ENCODE measurements at regions not wholly inside any gene's neighbourhood (a gene's known extent, or its start where the extent isn't known, plus 50 kb on each side); places are given as distances from the start of the nearest gene placed in this dataset.
"Not testable (repeated sequence)": the region's sequence is repeated elsewhere in the genome, so short reads cannot be mapped to it uniquely, and the experiment has no call there.

DNA sequence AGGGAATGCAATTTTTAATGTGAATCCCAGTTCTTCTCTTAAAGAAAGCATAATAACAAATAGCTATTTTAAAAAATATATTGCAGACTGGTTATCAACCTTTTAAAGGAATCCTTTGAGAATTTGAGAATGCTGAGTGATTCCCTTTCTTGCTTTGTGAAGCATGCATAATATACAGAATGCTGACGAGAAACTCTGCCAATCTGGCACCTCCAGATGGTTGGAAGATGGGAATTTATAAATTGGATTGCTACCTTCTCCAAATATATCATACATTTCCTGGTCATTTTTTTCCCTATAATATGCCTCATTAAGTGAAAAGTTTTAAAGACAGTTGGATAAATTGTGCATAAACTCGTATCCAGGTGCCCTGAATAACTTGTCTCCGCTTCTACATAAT, 333.9 kb upstream of the ARPP21 start:
- DNase-seq (ENCODE audit: low spot score), result no peak
- TF ChIP-seq, protein P1, sequence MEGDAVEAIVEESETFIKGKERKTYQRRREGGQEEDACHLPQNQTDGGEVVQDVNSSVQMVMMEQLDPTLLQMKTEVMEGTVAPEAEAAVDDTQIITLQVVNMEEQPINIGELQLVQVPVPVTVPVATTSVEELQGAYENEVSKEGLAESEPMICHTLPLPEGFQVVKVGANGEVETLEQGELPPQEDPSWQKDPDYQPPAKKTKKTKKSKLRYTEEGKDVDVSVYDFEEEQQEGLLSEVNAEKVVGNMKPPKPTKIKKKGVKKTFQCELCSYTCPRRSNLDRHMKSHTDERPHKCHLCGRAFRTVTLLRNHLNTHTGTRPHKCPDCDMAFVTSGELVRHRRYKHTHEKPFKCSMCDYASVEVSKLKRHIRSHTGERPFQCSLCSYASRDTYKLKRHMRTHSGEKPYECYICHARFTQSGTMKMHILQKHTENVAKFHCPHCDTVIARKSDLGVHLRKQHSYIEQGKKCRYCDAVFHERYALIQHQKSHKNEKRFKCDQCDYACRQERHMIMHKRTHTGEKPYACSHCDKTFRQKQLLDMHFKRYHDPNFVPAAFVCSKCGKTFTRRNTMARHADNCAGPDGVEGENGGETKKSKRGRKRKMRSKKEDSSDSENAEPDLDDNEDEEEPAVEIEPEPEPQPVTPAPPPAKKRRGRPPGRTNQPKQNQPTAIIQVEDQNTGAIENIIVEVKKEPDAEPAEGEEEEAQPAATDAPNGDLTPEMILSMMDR (IDR thresholded peaks at IDR 0.05), result no peak
- Histone ChIP-seq H3K4me3 (no peak overlapping the region), H3K27ac (no peak overlapping the region)

DNA sequence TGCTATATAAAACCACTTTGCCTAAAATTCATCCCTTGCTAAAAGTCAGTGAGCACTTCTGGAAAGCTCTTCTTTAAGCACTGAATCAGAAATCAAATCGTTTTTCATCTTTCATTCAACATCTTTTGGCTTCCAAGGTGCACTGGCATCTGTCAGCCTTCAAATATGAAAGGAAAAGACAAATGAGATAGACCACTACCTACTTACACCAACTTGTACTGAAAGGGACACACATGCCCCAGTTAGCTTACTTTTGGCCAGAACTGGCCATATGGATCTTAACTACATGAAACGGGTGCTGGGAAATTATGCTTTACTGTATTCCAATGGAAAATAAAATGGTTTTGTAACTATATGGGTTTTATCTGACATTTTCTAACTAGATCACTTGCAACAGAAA, 332.0 kb upstream of the ARPP21 start:
- H3K4me3 ChIP-seq, result no peak overlapping the region
- no peak overlapping the region for H3K27ac ChIP-seq
- DNase-seq (ENCODE audit: low spot score), result no peak
- TF ChIP-seq, protein P1 (IDR thresholded peaks at IDR 0.05), result no peak

GRCh38 chr3:35316841-35317240, 322.5 kb upstream of the ARPP21 start:
- not testable (repeated sequence) for DNase-seq (ENCODE audit: low spot score); H3K27ac ChIP-seq; H3K4me3 ChIP-seq

DNA sequence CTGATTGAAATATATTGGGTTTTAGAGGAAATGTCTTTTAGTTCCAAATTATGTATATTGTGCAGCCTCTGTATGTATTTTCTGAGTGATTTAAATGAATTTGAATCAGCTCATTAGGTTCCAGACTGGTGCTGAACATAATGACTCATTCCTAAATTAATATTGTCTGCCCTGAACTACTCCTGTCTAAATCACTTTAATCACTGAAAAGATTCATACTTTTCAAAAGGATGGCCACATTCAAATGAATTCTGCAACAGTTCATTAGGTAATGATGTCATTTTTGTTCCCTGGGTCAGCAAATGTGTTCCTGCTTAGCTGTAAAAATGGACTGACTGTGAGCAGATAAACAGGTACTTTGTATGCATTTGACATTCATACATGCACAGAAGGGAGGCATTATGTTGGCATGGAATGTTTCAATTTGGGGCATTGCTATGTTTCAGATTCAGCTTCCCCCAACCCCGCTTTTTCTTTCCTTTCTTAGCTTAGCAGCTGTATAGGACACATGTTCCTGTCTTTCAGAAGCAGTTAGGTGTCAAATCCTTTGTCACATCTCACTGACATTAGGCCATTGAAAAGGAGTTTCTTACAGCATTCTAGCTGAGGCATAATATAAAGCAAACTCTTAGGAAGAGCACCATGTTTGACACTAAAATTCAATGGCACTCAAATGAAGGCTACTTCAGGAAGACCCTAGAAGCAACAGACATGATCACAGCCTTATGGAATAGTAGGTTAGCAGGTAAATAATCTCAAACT, 318.5 kb upstream of the ARPP21 start:
- H3K4me3 ChIP-seq, result no peak overlapping the region
- no peak for DNase-seq (ENCODE audit: low spot score)
- TF ChIP-seq, protein P1 (IDR thresholded peaks at IDR 0.05), result no peak
- H3K27ac ChIP-seq, result no peak overlapping the region

GRCh38 chr3:35322070-35322469, 317.3 kb upstream of the ARPP21 start:
- DNase-seq (ENCODE audit: low spot score), result no peak
- no peak overlapping the region for H3K4me3 ChIP-seq
- TF ChIP-seq, protein P1 (IDR thresholded peaks at IDR 0.05), result no peak
- H3K27ac ChIP-seq, result no peak overlapping the region

- no peak overlapping the region for H3K4me3 ChIP-seq
- TF ChIP-seq, protein P1 (IDR thresholded peaks at IDR 0.05), result no peak
Observed at GRCh38 chr3:35335703-35336102, 303.6 kb upstream of the ARPP21 start.

DNA sequence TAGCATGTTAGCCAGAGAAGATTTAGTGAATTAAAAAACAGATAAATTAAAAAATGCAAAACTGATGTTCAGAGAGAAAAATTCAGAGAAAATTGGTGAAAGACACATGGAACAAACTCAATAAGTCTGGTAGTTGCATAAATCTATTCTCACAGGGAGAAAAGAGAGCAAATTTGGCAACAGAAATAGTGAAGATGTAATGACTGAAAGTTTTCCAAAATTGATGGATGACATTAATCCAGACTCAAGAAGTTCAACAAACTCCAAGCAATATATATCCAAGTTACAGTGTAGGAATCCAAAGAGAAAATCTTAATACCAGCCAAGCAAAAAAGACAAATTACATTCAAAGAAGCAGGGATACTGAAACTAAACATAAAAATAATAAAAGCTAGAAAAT, 302.7 kb upstream of the ARPP21 start:
- TF ChIP-seq, protein P1 (IDR thresholded peaks at IDR 0.05), result no peak
- Histone ChIP-seq H3K4me3 (no peak overlapping the region), H3K27ac (no peak overlapping the region)
- no peak for DNase-seq (ENCODE audit: low spot score)

More at GRCh38 chr3:35335703-35336102, 303.6 kb upstream of the ARPP21 start:
- H3K27ac ChIP-seq, result no peak overlapping the region
- no peak for DNase-seq (ENCODE audit: low spot score)
